Activated naive CD8-positive, alpha-beta T cell treated with anti-CD3 and anti-CD28 coated beads, Interleukin-2, amount 50 U/mL, for 24 hours (primary cell): ENCODE measurements at regions not wholly inside any gene's neighbourhood (a gene's known extent, or its start where the extent isn't known, plus 50 kb on each side); places are given as distances from the start of the nearest gene placed in this dataset.

Source experiments
- ATAC-seq: fragments of 150-1000 bp; cut with Tn5 transposase; one replicate; pipeline ENCODE4 v1.10.0; 2021
- DNase-seq: peaks from one replicate; pipeline ENCODE4 v3.0.0; 2021
- H3K27ac Mint-ChIP-seq: one replicate; pipeline ENCODE4 v1.8.0; 2021; ENCODE audit warnings: mild to moderate bottlenecking, mixed read lengths
- H3K27me3 Mint-ChIP-seq: one replicate; pipeline ENCODE4 v1.8.0; 2021; ENCODE audit warnings: mixed read lengths
- H3K36me3 Mint-ChIP-seq: one replicate; pipeline ENCODE4 v1.8.0; 2021; ENCODE audit warnings: low read depth, mixed read lengths
- H3K4me1 Mint-ChIP-seq: one replicate; pipeline ENCODE4 v1.8.0; 2021; ENCODE audit warnings: mixed read lengths
- H3K4me3 Mint-ChIP-seq: one replicate; pipeline ENCODE4 v1.8.0; 2021; ENCODE audit warnings: mild to moderate bottlenecking, moderate library complexity, mixed read lengths
- H3K9me3 Mint-ChIP-seq: one replicate; pipeline ENCODE4 v1.8.0; 2021; ENCODE audit warnings: mixed read lengths

GRCh38 chrX:26672571-26672970 is 456.6 kb downstream of the MAGEB5 start:
- H3K4me3 Mint-ChIP-seq, result no peak overlapping the region

DNA sequence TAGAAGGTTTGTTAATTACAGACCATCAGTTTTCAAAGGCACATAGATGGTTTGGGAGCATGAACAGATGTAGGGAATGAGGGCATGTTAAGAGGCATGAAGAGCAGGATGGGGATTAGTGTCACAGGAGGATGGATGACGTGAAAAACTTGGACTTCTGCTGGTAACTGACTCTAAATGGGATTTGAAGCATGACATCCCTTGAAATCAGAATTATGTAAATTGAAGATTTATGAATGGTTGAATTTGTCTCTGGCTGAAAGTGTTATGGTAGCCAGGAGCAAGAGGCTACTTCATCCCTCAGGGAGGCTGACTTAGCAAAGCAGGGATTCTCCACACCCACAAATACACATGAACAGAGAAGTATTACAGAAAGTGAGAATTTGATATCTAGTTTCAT is 454.6 kb downstream of the MAGEB5 start:
- ATAC-seq, result no peak
- H3K27ac Mint-ChIP-seq, result no peak overlapping the region
- no peaks in the 10 kb centered on the region for H3K9me3 Mint-ChIP-seq
- DNase-seq, result no peak
- no peak overlapping the region for H3K4me3 Mint-ChIP-seq
- no peaks in the 10 kb centered on the region for H3K4me1 Mint-ChIP-seq
- no peaks in the 10 kb centered on the region for H3K27me3 Mint-ChIP-seq
- H3K36me3 Mint-ChIP-seq, result no peaks in the 10 kb centered on the region

More at GRCh38 chrX:26672571-26672970, 456.6 kb downstream of the MAGEB5 start:
- DNase-seq (no peak), ATAC-seq (no peak)
- Mint-ChIP-seq H3K27me3 (no peaks in the 10 kb centered on the region), H3K27ac (no peak overlapping the region), H3K9me3 (no peaks in the 10 kb centered on the region), H3K4me1 (no peaks in the 10 kb centered on the region), H3K36me3 (no peaks in the 10 kb centered on the region)

- ATAC-seq (no peak), DNase-seq (no peak)
- Mint-ChIP-seq H3K4me3 (no peak overlapping the region), H3K27ac (no peak overlapping the region), H3K4me1 (no peaks in the 10 kb centered on the region), H3K9me3 (no peaks in the 10 kb centered on the region), H3K36me3 (no peaks in the 10 kb centered on the region), H3K27me3 (no peaks in the 10 kb centered on the region)
Observed at GRCh38 chrX:26664919-26665318, 448.9 kb downstream of the MAGEB5 start.

DNA sequence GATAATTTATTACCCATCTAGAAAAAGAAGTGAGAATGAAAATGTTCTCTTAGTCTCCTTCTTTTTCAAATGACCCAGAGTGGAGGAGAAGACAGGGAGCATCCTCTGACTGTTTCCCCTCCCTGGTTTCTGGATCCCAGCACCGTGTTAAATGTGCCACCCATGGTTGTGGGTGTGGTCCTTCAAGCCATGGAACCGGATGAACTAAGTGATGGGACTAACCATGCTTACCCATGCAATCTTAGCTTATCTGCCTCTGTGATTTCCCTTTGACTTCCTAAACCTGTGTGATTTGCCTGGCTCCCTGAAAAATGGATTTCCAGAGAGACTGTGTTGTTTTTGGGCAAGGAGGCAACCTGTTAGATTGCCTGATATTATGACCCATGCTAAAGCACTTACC is 437.1 kb downstream of the MAGEB5 start:
- Mint-ChIP-seq H3K9me3 (no peaks in the 10 kb centered on the region), H3K27ac (no peak overlapping the region), H3K27me3 (no peaks in the 10 kb centered on the region), H3K4me3 (no peak overlapping the region), H3K4me1 (no peaks in the 10 kb centered on the region), H3K36me3 (no peaks in the 10 kb centered on the region)
- DNase-seq (no peak), ATAC-seq (no peak)

GRCh38 chrX:26651755-26652154 is 435.8 kb downstream of the MAGEB5 start:
- Mint-ChIP-seq H3K9me3 (no peaks in the 10 kb centered on the region), H3K27me3 (no peaks in the 10 kb centered on the region), H3K4me3 (no peak overlapping the region), H3K4me1 (no peaks in the 10 kb centered on the region), H3K36me3 (no peaks in the 10 kb centered on the region), H3K27ac (no peak overlapping the region)
- no peak for ATAC-seq
- no peak for DNase-seq

DNA sequence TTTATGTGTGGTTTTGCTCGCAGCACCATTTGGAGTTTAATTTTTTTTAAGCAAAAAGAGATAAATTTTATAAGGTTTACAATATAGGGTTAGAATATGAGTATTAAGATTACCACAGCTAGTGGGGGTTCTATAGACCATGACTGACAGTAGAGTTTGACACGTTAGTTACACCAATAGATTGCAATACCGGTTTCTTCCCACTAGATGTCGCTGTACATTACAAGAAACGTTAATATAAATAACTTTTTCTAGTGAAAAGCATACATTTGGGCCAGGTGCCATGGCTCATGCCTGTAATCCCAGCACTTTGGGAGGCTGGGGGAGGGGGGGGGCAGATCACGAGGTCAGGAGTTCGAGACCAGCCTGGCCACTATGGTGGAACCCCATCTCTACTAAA is 433.6 kb downstream of the MAGEB5 start:
- no peak for ATAC-seq
- no peaks in the 10 kb centered on the region for H3K9me3 Mint-ChIP-seq
- DNase-seq, result no peak
- H3K27me3 Mint-ChIP-seq, result no peaks in the 10 kb centered on the region
- no peaks in the 10 kb centered on the region for H3K36me3 Mint-ChIP-seq
- H3K4me1 Mint-ChIP-seq, result no peaks in the 10 kb centered on the region
- no peak overlapping the region for H3K27ac Mint-ChIP-seq
- no peak overlapping the region for H3K4me3 Mint-ChIP-seq

DNA sequence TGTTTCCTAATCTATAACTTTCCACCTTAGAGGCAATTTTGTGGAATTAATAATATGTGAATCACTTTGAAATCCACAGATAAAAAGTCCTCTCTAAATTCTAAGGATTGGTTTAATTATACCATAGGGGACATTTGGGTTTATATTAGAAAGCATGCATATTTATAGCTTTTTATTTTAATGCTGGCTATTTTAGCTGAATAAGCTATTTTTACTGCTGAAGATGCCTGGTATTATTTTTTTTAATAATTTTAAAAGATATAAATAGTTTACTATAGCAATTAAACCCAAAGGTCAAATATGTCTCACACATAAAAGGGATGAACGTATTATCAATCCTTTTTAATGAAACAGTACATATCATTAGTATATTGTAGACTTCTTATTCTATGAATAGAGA is 415.4 kb downstream of the MAGEB5 start:
- no peak for ATAC-seq
- H3K4me3 Mint-ChIP-seq, result no peak overlapping the region
- no peaks in the 10 kb centered on the region for H3K27me3 Mint-ChIP-seq
- no peaks in the 10 kb centered on the region for H3K36me3 Mint-ChIP-seq
- DNase-seq, result no peak
- no peaks in the 10 kb centered on the region for H3K9me3 Mint-ChIP-seq
- H3K27ac Mint-ChIP-seq, result no peak overlapping the region
- no peaks in the 10 kb centered on the region for H3K4me1 Mint-ChIP-seq

- no peaks in the 10 kb centered on the region for H3K36me3 Mint-ChIP-seq
- H3K27me3 Mint-ChIP-seq, result no peaks in the 10 kb centered on the region
- ATAC-seq, result no peak
- H3K27ac Mint-ChIP-seq, result no peak overlapping the region
- no peaks in the 10 kb centered on the region for H3K9me3 Mint-ChIP-seq
- no peaks in the 10 kb centered on the region for H3K4me1 Mint-ChIP-seq
- no peak for DNase-seq
- H3K4me3 Mint-ChIP-seq, result no peak overlapping the region
Observed at GRCh38 chrX:26613956-26614355, 398.0 kb downstream of the MAGEB5 start.

DNA sequence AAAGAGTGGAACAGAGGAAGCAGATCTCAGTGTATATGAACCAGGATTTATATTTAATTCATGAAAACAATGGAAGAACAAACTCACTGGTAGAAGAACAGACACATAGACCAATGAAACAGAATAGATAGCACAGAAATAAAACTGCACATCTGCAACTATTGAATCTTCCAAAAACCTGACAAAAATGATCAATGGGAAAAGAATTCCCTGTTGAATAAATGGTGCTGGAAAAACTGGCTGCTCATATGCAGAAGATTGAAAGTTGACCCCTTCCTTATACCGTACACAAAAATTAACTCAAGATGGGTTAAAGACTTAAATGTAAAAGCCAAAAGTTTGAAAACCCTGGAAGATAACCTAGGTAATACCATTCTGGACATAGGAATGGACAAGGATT is 391.0 kb downstream of the MAGEB5 start:
- Mint-ChIP-seq H3K4me1 (no peaks in the 10 kb centered on the region), H3K9me3 (peaks cover 4% of the 10 kb centered on the region), H3K4me3 (no peak overlapping the region), H3K27ac (no peak overlapping the region), H3K27me3 (no peaks in the 10 kb centered on the region), H3K36me3 (no peaks in the 10 kb centered on the region)
- DNase-seq (no peak), ATAC-seq (no peak)

- Mint-ChIP-seq H3K27me3 (no peaks in the 10 kb centered on the region), H3K27ac (no peak overlapping the region), H3K4me3 (no peak overlapping the region), H3K9me3 (no peaks in the 10 kb centered on the region), H3K4me1 (no peaks in the 10 kb centered on the region), H3K36me3 (no peaks in the 10 kb centered on the region)
- DNase-seq (no peak), ATAC-seq (no peak)
Observed at GRCh38 chrX:26597981-26598380, 382.0 kb downstream of the MAGEB5 start.

- Mint-ChIP-seq H3K4me3 (no peak overlapping the region), H3K4me1 (no peaks in the 10 kb centered on the region), H3K27me3 (no peaks in the 10 kb centered on the region), H3K36me3 (no peaks in the 10 kb centered on the region), H3K9me3 (no peaks in the 10 kb centered on the region), H3K27ac (no peak overlapping the region)
- no peak for ATAC-seq
- no peak for DNase-seq
Observed at GRCh38 chrX:26590849-26591248, 374.9 kb downstream of the MAGEB5 start.

DNA sequence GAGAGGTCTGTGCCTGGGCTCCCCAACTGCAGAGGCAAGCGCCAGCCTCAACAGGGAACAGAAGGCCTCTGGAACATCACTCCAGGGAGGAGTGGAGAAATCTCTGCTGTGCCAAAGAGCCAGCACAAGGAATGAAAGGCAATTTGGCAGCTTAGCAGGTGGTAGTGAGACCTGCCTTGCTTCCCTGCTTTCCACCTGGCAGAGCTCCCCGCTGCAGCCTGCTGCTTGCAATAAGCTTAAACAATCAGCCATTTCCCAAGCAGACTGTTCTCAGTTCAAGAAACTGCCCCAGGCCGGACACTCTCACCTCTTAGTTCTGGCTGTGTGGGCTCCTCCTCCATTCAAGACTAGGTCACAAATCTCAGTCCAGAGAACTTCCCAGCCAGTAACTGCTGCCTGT is 370.6 kb downstream of the MAGEB5 start:
- no peaks in the 10 kb centered on the region for H3K4me1 Mint-ChIP-seq
- no peaks in the 10 kb centered on the region for H3K36me3 Mint-ChIP-seq
- H3K9me3 Mint-ChIP-seq, result no peaks in the 10 kb centered on the region
- H3K27ac Mint-ChIP-seq, result no peak overlapping the region
- no peak for DNase-seq
- no peak overlapping the region for H3K4me3 Mint-ChIP-seq
- no peak for ATAC-seq
- H3K27me3 Mint-ChIP-seq, result no peaks in the 10 kb centered on the region

DNA sequence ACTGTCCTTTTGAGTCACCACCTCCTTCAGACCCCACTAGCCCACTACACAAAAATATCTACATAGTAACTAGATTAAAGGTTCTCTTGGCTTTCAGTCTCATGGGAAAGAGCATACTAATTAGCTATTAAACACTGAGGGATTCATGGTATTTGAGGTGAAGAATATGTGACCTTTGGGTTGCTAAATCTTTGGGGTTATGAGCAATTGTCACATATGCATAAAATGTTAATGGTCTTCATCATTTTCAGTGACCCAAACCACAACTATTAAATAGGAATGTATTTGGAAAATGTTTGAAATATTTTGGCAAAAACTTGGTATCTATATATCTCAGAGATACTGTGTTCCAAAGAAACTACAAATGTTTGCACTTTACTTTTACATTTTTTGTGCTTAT is 365.1 kb downstream of the MAGEB5 start:
- Mint-ChIP-seq H3K27me3 (no peaks in the 10 kb centered on the region), H3K36me3 (no peaks in the 10 kb centered on the region), H3K4me3 (no peak overlapping the region), H3K4me1 (no peaks in the 10 kb centered on the region), H3K9me3 (no peaks in the 10 kb centered on the region), H3K27ac (no peak overlapping the region)
- DNase-seq, result no peak
- ATAC-seq, result no peak

GRCh38 chrX:26580021-26580420 is 364.1 kb downstream of the MAGEB5 start:
- Mint-ChIP-seq H3K9me3 (no peaks in the 10 kb centered on the region), H3K4me3 (no peak overlapping the region), H3K27me3 (no peaks in the 10 kb centered on the region), H3K36me3 (no peaks in the 10 kb centered on the region), H3K4me1 (no peaks in the 10 kb centered on the region), H3K27ac (no peak overlapping the region)
- ATAC-seq, result no peak
- DNase-seq, result no peak

- H3K36me3 Mint-ChIP-seq, result no peaks in the 10 kb centered on the region
- no peak overlapping the region for H3K27ac Mint-ChIP-seq
- no peak overlapping the region for H3K4me3 Mint-ChIP-seq
- no peak for DNase-seq
- no peaks in the 10 kb centered on the region for H3K4me1 Mint-ChIP-seq
- ATAC-seq, result no peak
- no peaks in the 10 kb centered on the region for H3K9me3 Mint-ChIP-seq
- no peaks in the 10 kb centered on the region for H3K27me3 Mint-ChIP-seq
Observed at GRCh38 chrX:26574234-26574633, 358.3 kb downstream of the MAGEB5 start.

GRCh38 chrX:26562156-26562555 is 346.2 kb downstream of the MAGEB5 start:
- no peak for DNase-seq
- Mint-ChIP-seq H3K27ac (no peak overlapping the region), H3K9me3 (no peaks in the 10 kb centered on the region), H3K4me1 (no peaks in the 10 kb centered on the region), H3K4me3 (no peak overlapping the region), H3K36me3 (no peaks in the 10 kb centered on the region), H3K27me3 (no peaks in the 10 kb centered on the region)
- no peak for ATAC-seq
